ENCODE measurements at regions not wholly inside any gene's neighbourhood (a gene's known extent, or its start where the extent isn't known, plus 50 kb on each side); places are given as distances from the start of the nearest gene placed in this dataset.
"Not testable (repeated sequence)": the region's sequence is repeated elsewhere in the genome, so short reads cannot be mapped to it uniquely, and the experiment has no call there.

DNA sequence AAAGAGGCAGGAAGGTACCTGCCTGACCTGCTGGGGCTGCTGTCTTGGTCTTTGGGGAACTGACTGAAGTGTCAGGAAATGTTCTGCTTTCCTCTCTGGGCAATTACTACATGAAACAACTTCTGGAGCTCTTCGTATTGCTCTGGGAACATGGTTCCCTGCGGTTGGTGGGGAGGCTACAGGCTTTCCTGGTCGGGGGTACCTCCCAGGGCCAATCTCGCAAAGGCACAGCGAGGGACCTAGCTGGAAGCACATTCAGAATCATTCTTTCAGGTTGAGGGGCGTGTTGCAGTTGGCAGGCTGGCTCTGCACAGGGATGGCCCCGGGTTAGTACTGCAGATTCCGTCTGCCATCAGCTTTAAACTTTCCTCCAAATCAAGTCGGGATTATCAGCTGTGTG is 88.9 kb upstream of the RANBP3L start:
- no peak for DNase-seq

DNA sequence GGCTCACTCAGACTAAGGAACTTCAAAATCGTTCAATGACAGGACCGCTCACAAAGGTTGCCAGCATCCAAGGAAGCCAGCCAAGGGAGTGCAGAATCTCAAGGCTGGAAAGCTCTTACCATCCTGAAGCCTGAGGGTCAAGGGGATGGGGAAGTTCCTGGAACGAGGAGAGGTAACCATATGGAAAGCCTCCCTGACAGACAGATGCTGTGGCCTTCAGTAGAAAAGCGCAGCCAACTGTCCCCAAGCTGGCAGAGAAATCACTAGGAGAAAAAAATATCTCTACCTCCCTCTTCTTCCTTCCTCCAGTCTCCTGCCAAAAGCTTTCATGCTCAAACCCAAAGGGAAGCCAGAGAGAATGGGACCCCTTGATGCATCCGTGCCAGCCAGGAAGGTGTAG is 90.5 kb upstream of the RANBP3L start:
- DNase-seq, result no peak

GRCh38 chr5:36392818-36393217 is 91.1 kb upstream of the RANBP3L start:
- DNase-seq, result peak; percentile 18

DNA sequence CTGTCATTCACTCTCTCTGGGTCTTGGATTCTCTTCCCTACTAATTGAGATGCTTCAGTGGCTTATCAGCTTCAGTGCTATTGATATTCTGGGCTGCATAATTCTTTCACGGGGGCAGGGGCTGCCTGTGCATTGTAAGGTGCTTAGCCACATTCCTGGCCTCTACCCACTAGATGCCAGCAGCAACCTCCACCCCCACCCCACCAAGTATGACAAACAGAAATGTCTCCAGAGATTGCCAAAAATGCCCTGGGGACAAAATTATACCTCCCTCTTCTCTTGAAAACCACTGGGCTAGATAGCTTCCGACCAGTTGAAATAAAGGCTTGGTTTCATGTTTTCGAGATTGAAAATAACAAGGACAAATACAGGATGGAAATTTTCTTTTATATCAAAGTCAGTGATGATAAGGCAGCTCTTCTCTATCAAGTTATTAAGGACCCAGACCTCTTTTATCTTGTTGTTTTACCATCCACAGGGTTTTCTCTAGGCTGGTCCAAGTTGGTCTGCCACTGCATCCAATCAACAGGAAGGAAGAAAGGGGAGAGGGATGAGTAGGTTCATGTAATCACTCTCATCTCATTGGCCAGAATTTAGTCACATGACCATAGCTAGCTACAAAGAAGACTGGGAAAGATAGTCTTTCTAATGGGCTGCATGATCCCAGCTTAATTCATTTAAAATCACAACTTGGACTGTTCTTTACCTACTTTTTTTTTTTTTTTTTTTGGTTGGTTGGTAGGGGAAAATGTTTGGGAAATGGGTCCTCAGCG is 92.1 kb upstream of the RANBP3L start:
- DNase-seq, result no peak

- no peak for DNase-seq
Observed at GRCh38 chr5:36395260-36395659, 93.6 kb upstream of the RANBP3L start.

DNA sequence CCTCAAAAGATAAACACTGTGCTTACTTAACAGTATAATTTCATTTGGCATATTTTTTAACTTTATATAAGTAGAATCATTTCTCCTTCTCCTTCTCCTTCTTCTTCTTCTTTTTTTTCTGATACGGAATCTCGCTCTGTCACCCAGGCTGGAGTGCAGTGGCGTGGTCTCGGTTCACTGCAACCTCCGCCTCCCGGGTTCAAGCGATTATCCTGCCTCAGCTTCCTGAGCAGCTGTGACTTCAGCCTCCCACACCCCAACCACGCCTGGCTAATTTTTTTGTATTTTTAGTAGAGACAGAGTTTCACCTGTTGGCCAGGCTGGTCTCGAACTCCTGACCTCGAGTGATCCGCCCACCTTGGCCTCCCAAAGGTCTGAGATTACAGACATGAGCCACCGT is 94.2 kb upstream of the RANBP3L start:
- not testable (repeated sequence) for DNase-seq

GRCh38 chr5:36396640-36397039 is 94.9 kb upstream of the RANBP3L start:
- no peak for DNase-seq

DNA sequence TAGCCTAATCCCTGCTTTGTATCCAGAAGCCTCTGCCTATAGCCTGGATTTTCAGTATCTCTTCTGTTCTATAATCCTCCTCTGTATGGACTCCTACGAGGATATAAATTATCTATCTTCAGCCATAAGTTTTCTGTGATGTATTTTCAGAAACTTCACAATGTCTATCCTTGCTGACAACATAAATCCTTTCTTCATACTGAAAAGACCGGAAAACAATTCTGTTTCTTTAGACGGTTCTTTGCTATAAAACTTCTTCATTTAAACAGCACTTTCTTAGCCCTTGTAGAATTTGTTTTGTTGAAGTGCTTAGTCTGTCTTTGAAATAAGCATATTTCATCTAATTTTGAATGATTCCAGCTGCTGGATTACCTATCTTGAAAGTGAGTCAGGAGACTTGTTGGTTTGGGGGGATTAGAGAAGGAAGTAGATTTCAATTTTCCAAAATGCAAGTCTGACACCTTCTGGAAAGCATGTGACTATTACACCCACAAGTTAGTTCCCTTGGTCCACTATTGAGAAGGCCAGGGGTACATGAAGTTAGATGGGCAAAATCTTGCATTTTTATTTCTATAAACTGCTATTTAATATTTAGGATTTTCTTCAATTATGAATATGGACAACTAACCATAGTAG is 96.3 kb upstream of the RANBP3L start:
- peak; percentile 50 for DNase-seq

GRCh38 chr5:36402512-36402906 is 100.8 kb upstream of the RANBP3L start:
- no peak for DNase-seq

GRCh38 chr5:36403632-36404311 is 102.1 kb upstream of the RANBP3L start:
- DNase-seq, result no peak

GRCh38 chr5:36406023-36406422 is 104.3 kb upstream of the RANBP3L start:
- DNase-seq, result no peak

GRCh38 chr5:36407396-36407795 is 105.7 kb upstream of the RANBP3L start:
- no peak for DNase-seq

- not testable (repeated sequence) for DNase-seq
Observed at GRCh38 chr5:36409711-36410110, 108.0 kb upstream of the RANBP3L start.

DNA sequence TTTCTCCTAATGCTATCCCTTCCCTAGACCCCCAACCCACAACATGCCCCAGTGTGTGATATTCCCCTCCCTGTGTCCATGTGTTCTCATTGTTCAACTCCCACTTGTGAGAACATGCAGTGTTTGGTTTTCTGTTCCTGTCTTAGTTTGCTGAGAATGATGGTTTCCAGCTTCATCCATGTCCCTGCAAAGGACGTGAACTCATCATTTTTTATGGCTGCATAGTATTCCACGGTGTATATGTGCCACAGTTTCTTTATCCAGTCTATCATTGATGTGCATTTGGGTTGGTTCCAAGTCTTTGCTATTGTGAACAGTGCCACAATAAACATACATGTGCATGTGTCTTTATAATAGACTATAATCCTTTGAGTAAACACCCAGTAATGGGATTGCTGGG is 109.0 kb upstream of the RANBP3L start:
- DNase-seq, result not testable (repeated sequence)

DNA sequence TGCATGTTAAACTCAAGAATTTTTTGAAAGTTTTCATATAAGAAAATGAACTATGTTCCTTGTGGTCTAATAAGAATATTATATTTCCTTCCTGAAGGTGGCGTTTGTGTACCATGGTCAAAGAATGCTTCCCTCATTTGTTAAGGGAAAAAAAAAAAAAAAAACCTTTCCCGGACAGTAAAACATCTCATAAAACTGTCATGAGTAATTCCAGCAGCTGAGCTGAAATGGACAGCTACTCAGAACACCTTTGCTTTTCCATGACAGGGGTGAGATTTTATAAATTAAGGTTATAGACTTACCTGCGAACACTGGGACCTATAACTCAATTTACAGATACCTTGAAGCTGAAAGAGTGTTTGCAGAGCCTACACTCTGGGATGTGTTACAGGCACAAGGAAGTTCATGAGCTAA is 113.2 kb upstream of the RANBP3L start:
- DNase-seq, result peak; percentile 51

GRCh38 chr5:36416605-36417004 is 114.9 kb upstream of the RANBP3L start:
- DNase-seq, result no peak

- no peak for DNase-seq
Observed at GRCh38 chr5:36417221-36417620, 115.5 kb upstream of the RANBP3L start.

GRCh38 chr5:36417668-36418067 is 116.0 kb upstream of the RANBP3L start:
- DNase-seq, result no peak

DNA sequence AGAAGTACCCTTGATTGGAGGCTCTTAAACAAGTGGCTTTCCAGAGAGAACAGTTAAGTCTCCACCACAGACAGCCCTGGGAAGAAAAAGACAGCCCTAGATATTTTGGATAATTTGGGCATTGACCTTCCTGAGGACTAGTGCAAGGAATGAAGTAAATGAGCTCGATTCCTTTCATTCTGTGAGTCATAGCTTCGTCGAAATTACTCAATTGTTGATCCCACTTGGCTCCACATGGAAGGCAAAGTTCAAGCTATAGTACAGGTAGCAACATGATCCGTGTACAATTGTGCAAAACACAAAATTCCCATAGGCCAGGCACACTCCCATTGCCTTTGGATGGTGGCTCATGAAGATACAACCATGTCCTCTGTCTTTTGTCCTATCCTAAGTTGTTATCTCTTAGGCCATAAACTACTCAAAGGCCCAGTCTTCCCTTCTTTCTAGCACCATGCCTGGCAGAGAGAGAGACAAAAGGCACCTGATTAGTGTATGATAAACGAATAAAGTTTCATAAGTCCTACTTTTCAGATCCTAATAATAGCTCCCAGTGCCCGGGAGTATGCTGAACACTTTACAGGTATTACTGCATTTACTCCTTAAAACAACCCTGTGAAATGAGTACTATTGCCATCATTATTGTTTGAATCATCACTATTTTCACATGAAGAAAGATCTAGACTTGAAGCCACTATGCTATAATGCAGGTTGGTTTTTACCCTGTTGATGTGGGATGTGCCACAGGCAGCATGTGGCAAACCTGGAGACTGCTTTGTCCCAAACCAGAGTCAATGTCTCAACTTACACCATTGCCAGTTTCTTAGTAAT is 116.7 kb upstream of the RANBP3L start:
- no peak for DNase-seq

GRCh38 chr5:36421256-36421655 is 119.6 kb upstream of the RANBP3L start:
- DNase-seq, result no peak

GRCh38 chr5:36422952-36423351 is 121.2 kb upstream of the RANBP3L start:
- DNase-seq, result no peak

Data from muscle of arm (tissue), 1 donor.